ENCODE measurements at regions not wholly inside any gene's neighbourhood (a gene's known extent, or its start where the extent isn't known, plus 50 kb on each side); places are given as distances from the start of the nearest gene placed in this dataset.

DNA sequence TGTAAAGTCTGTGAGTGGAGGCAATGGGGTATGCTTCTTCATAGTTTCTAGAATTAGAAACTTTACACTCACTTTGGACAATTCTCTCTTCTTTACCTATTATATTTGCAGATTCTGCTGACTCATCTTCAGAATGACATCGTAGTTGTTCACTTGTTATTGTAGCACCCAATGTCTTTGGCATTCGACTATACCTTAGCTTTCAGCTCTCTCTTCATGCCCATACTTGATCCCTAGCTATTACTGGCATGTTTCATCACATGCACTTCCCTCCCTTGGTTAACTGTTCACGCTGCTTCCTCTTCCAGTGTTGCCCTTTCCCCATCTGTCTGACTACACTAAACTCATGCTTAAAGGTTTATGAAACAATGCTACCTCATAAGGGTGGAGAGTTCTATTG lies 298.1 kb upstream of the TCF21 start:
- no peaks in the 10 kb centered on the region for H3K4me1 ChIP-seq
- H3K27ac ChIP-seq = no peak overlapping the region
- TF ChIP-seq, protein P1, sequence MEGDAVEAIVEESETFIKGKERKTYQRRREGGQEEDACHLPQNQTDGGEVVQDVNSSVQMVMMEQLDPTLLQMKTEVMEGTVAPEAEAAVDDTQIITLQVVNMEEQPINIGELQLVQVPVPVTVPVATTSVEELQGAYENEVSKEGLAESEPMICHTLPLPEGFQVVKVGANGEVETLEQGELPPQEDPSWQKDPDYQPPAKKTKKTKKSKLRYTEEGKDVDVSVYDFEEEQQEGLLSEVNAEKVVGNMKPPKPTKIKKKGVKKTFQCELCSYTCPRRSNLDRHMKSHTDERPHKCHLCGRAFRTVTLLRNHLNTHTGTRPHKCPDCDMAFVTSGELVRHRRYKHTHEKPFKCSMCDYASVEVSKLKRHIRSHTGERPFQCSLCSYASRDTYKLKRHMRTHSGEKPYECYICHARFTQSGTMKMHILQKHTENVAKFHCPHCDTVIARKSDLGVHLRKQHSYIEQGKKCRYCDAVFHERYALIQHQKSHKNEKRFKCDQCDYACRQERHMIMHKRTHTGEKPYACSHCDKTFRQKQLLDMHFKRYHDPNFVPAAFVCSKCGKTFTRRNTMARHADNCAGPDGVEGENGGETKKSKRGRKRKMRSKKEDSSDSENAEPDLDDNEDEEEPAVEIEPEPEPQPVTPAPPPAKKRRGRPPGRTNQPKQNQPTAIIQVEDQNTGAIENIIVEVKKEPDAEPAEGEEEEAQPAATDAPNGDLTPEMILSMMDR (IDR thresholded peaks at IDR 0.05) = no peak
- H3K36me3 ChIP-seq (ENCODE audit: control insufficient read depth, insufficient read depth, low read length) = no peaks in the 10 kb centered on the region
- H3K9me3 ChIP-seq (ENCODE audit: control insufficient read depth, low read length) = no peaks in the 10 kb centered on the region
- no peaks in the 10 kb centered on the region for H3K27me3 ChIP-seq (ENCODE audit: control insufficient read depth, insufficient read depth, low read length)
- H2AFZ ChIP-seq = no peak overlapping the region
- no peak overlapping the region for H3K9ac ChIP-seq
- H3K4me3 ChIP-seq (ENCODE audit: low read depth, low read length) = no peak overlapping the region
- H3K4me2 ChIP-seq (ENCODE audit: low read length) = no peak overlapping the region
- H3K79me2 ChIP-seq = no peaks in the 10 kb centered on the region

DNA sequence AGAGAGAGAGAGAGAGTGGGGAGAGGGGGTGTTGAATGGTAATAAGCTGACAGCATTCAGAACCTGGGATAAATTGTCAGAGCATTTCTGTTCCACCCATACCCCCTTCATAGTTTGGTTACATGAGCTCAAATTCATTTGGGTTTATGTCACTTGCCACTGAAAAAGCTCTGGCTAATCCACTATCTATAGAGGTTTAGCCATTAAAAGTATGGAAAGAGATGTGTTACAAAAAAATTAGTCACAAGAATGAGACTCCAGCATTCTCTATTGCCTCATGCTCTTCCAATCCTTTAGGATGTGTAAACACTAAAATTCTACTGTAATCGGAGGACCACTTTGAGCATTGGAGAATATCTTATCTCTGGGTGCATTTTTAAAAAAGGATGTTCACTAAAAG lies 297.6 kb upstream of the TCF21 start:
- Histone ChIP-seq H3K36me3 (ENCODE audit: control insufficient read depth, insufficient read depth, low read length) (no peaks in the 10 kb centered on the region), H3K9ac (no peak overlapping the region)

DNA sequence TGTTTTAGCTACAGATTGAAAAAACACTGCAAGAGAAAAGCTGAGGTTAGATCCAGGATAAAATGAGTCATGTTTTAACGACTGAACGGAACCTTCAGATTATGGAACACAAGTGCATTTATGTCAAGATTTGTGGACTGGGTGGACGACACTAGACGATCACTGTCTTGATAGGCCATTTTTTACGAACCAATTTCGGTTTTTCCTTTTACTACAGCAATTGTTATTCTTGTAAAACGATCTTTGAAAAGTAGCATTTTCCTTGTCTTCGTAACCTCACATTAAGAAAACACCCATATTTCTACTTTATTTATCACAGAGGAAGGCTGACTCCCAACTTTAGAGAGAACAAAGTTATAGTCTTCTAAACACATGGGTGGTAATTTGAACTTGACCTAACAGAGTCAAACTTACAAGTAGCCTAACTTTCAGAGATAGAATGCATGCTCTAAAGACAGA lies 294.2 kb upstream of the TCF21 start:
- Histone ChIP-seq H3K4me1 (no peaks in the 10 kb centered on the region), H3K79me2 (no peaks in the 10 kb centered on the region), H3K4me3 (ENCODE audit: low read depth, low read length) (no peak overlapping the region), H3K9me3 (ENCODE audit: control insufficient read depth, low read length) (no peaks in the 10 kb centered on the region), H3K27me3 (ENCODE audit: control insufficient read depth, insufficient read depth, low read length) (no peaks in the 10 kb centered on the region), H3K36me3 (ENCODE audit: control insufficient read depth, insufficient read depth, low read length) (no peaks in the 10 kb centered on the region), H3K9ac (no peak overlapping the region), H3K4me2 (ENCODE audit: low read length) (no peak overlapping the region), H2AFZ (no peak overlapping the region), H3K27ac (no peak overlapping the region)
- TF ChIP-seq, protein P1 (IDR thresholded peaks at IDR 0.05) = no peak

More for the DNA sequence above, 297.6 kb upstream of the TCF21 start:
- Histone ChIP-seq H3K27ac (no peak overlapping the region), H2AFZ (no peak overlapping the region), H3K9me3 (ENCODE audit: control insufficient read depth, low read length) (no peaks in the 10 kb centered on the region), H3K79me2 (no peaks in the 10 kb centered on the region), H3K4me1 (no peaks in the 10 kb centered on the region), H3K4me3 (ENCODE audit: low read depth, low read length) (no peak overlapping the region), H3K4me2 (ENCODE audit: low read length) (no peak overlapping the region), H3K27me3 (ENCODE audit: control insufficient read depth, insufficient read depth, low read length) (no peaks in the 10 kb centered on the region)
- TF ChIP-seq, protein P1 (IDR thresholded peaks at IDR 0.05) = no peak

DNA sequence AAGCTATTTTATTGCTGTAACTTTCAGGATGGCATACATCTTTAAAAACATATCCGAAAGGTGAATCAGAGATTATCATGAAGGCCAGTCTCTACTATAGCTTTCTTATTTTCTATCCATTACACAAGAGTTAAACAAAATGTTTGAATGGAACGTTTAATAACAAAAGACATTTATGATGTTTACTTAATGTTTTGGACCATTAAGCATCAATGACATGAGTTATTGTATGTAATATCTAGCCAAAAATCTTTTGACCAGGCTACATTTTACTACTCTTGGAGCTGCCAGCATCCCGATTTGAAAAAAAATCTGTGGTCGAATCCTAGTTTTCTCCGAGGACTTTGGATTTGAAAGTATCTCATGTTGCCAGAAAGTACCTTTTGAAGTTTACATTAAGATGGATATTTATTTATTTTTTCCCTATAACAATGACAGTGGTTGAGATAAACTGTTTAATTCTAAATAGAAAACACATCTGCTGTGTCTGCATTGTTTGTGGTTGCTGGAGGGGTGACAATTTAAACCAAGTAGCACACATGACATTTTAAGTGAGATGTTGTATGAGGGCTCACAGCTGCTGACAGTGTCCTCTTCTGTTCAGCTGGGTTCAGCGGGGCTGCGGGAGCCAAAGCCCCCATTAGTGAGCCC lies 293.7 kb upstream of the TCF21 start:
- TF ChIP-seq, protein P1 (IDR thresholded peaks at IDR 0.05) = no peak
- H3K36me3 ChIP-seq (ENCODE audit: control insufficient read depth, insufficient read depth, low read length) = no peaks in the 10 kb centered on the region
- no peak overlapping the region for H3K9ac ChIP-seq
- no peaks in the 10 kb centered on the region for H3K79me2 ChIP-seq
- H3K4me2 ChIP-seq (ENCODE audit: low read length) = no peak overlapping the region
- H3K27me3 ChIP-seq (ENCODE audit: control insufficient read depth, insufficient read depth, low read length) = no peaks in the 10 kb centered on the region
- H3K9me3 ChIP-seq (ENCODE audit: control insufficient read depth, low read length) = no peaks in the 10 kb centered on the region
- no peaks in the 10 kb centered on the region for H3K4me1 ChIP-seq
- no peak overlapping the region for H3K4me3 ChIP-seq (ENCODE audit: low read depth, low read length)
- no peak overlapping the region for H2AFZ ChIP-seq
- H3K27ac ChIP-seq = no peak overlapping the region

DNA sequence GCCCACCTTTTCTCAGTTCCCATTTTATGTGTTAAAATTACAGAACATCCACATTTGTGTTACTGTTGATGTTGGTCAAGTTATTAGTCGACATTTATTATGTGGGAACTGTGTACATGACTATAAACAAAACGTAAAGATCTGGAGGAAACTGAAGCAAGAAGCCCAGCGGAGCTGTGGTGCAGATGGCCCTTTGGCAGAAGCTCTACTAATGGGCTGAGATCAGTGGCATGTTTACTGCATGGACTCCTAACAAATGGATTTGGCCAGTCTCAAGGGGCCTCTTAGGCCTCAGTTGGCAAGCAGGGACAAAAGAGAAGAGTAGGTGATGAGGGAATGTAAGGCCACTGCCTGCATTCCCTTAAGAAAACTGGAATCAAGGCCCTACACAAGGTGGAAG lies 282.1 kb upstream of the TCF21 start:
- H3K4me1 ChIP-seq = no peaks in the 10 kb centered on the region
- H3K4me2 ChIP-seq (ENCODE audit: low read length) = no peak overlapping the region
- H3K27ac ChIP-seq = no peak overlapping the region
- no peaks in the 10 kb centered on the region for H3K79me2 ChIP-seq
- no peak overlapping the region for H3K9ac ChIP-seq
- no peaks in the 10 kb centered on the region for H3K9me3 ChIP-seq (ENCODE audit: control insufficient read depth, low read length)
- TF ChIP-seq, protein P1 (IDR thresholded peaks at IDR 0.05) = no peak
- no peaks in the 10 kb centered on the region for H3K27me3 ChIP-seq (ENCODE audit: control insufficient read depth, insufficient read depth, low read length)
- no peaks in the 10 kb centered on the region for H3K36me3 ChIP-seq (ENCODE audit: control insufficient read depth, insufficient read depth, low read length)
- no peak overlapping the region for H2AFZ ChIP-seq
- no peak overlapping the region for H3K4me3 ChIP-seq (ENCODE audit: low read depth, low read length)
